OCI-M2 (cell line): ENCODE measurements at regions not wholly inside any gene's neighbourhood (a gene's known extent, or its start where the extent isn't known, plus 50 kb on each side); places are given as distances from the start of the nearest gene placed in this dataset.
"Not testable (repeated sequence)": the region's sequence is repeated elsewhere in the genome, so short reads cannot be mapped to it uniquely, and the experiment has no call there.

Source experiments
- DNase-seq: peaks from one replicate; lab custom pipeline; 2025; ENCODE audit not compliant: unreplicated experiment; lab: John Stamatoyannopoulos, UW

GRCh38 chr11:71638801-71639519 lies 56.3 kb upstream of the KRTAP5-11 start:
- DNase-seq, result peak; percentile 0

- not testable (repeated sequence) for DNase-seq
Observed at GRCh38 chr11:71639520-71639849, 56.8 kb upstream of the KRTAP5-11 start.

- DNase-seq, result not testable (repeated sequence)
Observed at GRCh38 chr11:71639916-71640315, 57.2 kb upstream of the KRTAP5-11 start.

GRCh38 chr11:71647078-71647477 lies 64.4 kb upstream of the KRTAP5-11 start:
- not testable (repeated sequence) for DNase-seq

- not testable (repeated sequence) for DNase-seq
Observed at GRCh38 chr11:71652998-71653397, 70.3 kb upstream of the KRTAP5-11 start.

- DNase-seq, result not testable (repeated sequence)
Observed at GRCh38 chr11:71654423-71654822, 71.7 kb upstream of the KRTAP5-11 start.

- not testable (repeated sequence) for DNase-seq
Observed at GRCh38 chr11:71655041-71655440, 72.4 kb upstream of the KRTAP5-11 start.

GRCh38 chr11:71656513-71656912 lies 73.8 kb upstream of the KRTAP5-11 start:
- not testable (repeated sequence) for DNase-seq

GRCh38 chr11:71664941-71665340 lies 82.3 kb upstream of the KRTAP5-11 start:
- not testable (repeated sequence) for DNase-seq

- not testable (repeated sequence) for DNase-seq
Observed at GRCh38 chr11:71698110-71698509, 115.4 kb upstream of the KRTAP5-11 start.

GRCh38 chr11:71698961-71699360 lies 116.3 kb upstream of the KRTAP5-11 start:
- not testable (repeated sequence) for DNase-seq

- not testable (repeated sequence) for DNase-seq
Observed at GRCh38 chr11:71701435-71702291, 119.0 kb upstream of the KRTAP5-11 start.

- not testable (repeated sequence) for DNase-seq
Observed at GRCh38 chr11:71705086-71705737, 122.5 kb upstream of the KRTAP5-11 start.

- not testable (repeated sequence) for DNase-seq
Observed at GRCh38 chr11:71705738-71706432, 123.2 kb upstream of the KRTAP5-11 start.

- DNase-seq, result not testable (repeated sequence)
Observed at GRCh38 chr11:71707083-71707482, 124.4 kb upstream of the KRTAP5-11 start.

- DNase-seq, result not testable (repeated sequence)
Observed at GRCh38 chr11:71709541-71709940, 123.5 kb upstream of the DEFB108B start.

- DNase-seq, result not testable (repeated sequence)
Observed at GRCh38 chr11:71710171-71710671, 122.8 kb upstream of the DEFB108B start.

GRCh38 chr11:71710701-71711385 lies 122.2 kb upstream of the DEFB108B start:
- not testable (repeated sequence) for DNase-seq

- not testable (repeated sequence) for DNase-seq
Observed at GRCh38 chr11:71712350-71712749, 120.7 kb upstream of the DEFB108B start.

- not testable (repeated sequence) for DNase-seq
Observed at GRCh38 chr11:71712846-71713245, 120.2 kb upstream of the DEFB108B start.
